HS-27A (cell line): ENCODE measurements at regions not wholly inside any gene's neighbourhood (a gene's known extent, or its start where the extent isn't known, plus 50 kb on each side); places are given as distances from the start of the nearest gene placed in this dataset.
"Not testable (repeated sequence)": the region's sequence is repeated elsewhere in the genome, so short reads cannot be mapped to it uniquely, and the experiment has no call there.

ENCODE experiments used
- DNase-seq: peaks from one replicate; pipeline ENCODE4 v3.0.0-alpha.2; 2012; ENCODE audit warnings: low read depth, missing footprints

DNA sequence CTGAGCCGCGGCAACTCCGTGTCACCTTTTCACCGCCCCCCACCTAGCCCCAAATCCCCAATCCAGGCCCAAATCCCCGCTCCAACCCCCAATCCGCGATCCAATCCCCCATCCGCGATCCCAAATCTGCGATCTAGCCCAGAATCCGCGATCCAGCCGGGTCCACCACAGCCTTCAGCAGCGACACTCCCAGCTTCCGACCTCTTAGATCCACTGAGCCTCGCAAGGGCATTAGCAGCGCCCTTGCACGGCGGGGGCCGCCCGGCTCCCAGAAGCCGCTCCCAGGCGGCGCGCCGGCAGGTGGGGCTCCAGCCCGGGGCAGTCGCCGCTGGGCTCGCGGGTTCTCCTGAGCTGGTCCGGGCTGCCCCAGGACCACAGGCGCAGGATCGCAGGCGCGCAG, 116.1 kb upstream of the TPTE start:
- DNase-seq = not testable (repeated sequence)

DNA sequence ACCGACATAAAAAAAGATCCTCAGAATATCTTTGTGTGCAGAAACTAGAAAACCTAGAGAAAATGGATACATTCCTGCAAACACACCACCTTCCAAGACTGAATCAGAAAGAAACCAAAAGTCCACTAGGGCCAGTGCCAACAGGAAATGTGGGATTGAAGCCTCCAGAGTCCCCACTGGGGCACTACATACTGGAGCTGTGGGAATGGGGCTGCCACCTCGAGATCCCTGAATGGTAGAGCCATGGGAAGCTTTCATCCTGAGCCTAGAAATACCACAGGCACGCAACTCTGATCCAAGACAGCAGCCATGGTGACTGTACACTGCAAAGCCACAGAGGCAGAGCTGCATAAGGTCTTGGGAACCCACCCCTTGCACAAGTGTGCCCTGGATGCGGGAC, 111.6 kb upstream of the TPTE start:
- not testable (repeated sequence) for DNase-seq

DNA sequence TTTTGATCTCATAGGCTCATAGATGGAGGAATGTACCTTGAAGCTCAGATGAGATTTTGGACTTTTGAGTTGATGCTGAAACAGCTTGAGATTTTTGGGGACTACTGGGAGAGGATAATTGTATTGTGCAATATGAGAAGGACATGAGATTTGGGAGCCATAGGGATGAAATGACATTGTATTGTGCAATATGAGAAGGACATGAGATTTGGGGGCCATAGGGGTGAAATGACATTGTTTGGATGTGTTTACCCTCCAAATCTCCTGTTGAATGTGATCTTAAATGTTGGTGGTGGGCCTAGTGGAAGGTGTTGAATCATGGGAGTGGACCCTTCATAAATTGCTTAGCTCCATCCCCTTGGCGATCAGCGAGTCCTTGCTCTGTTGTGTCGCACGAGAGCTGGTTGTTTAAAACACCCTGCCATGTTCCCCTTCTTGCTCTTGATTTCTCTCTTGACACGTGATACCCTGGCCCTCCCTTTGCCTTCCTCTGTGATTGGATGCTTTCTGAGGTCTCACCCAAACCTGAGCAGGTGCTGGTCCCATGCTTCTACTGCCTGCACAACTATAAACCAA, 110.9 kb upstream of the TPTE start:
- DNase-seq = not testable (repeated sequence)

DNA sequence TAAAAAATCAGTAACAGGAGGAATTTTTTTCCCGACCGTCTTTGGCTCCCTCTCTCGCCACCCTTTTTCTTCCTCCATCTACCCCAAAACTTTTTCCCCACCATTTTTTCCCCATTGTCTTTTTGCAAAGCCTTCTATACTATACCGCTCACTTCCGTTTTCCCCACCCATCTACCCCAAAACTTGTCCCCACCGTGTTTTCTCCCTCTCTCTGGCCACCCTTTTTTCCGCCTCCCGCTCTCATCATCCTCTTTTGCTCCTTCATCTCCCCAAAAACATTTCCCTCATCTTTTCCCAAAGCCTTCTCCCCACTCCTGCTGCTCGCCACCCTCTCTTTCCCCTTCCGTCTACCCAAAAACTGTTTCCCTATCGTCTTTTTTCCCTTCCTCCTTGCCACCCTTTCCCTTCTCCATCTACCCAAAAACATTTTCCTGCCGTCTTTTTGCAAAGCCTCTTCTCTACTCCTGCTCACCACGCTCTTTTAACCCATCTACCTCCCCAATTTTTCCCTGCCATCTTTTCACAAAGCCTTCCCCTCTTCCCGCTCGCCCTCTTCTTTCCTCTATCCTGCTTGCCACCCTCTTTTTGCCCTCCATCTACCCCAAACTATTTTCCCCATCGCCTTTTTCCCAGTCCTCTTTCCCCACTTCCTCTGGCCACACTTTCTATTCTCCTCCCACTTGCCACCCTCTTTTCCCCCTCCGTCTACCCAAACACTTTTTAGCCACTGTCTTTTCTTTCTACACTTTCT, 109.4 kb upstream of the TPTE start:
- DNase-seq = not testable (repeated sequence)

DNA sequence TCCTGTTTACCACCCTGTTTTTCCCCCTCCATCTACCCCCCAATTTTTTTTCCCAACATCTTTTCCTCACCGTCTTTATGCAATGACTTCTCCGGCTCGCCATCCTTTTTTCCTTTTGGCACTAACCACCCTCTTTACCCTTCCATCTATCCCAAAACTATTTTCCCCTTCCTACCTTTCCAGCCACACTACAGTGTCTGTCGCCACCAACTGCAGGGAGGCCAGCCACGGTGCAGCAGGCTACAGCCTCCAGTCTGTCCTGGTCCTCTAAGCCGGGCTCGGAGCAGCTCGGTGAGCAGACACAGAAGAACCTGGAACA, 108.5 kb upstream of the TPTE start:
- not testable (repeated sequence) for DNase-seq

DNA sequence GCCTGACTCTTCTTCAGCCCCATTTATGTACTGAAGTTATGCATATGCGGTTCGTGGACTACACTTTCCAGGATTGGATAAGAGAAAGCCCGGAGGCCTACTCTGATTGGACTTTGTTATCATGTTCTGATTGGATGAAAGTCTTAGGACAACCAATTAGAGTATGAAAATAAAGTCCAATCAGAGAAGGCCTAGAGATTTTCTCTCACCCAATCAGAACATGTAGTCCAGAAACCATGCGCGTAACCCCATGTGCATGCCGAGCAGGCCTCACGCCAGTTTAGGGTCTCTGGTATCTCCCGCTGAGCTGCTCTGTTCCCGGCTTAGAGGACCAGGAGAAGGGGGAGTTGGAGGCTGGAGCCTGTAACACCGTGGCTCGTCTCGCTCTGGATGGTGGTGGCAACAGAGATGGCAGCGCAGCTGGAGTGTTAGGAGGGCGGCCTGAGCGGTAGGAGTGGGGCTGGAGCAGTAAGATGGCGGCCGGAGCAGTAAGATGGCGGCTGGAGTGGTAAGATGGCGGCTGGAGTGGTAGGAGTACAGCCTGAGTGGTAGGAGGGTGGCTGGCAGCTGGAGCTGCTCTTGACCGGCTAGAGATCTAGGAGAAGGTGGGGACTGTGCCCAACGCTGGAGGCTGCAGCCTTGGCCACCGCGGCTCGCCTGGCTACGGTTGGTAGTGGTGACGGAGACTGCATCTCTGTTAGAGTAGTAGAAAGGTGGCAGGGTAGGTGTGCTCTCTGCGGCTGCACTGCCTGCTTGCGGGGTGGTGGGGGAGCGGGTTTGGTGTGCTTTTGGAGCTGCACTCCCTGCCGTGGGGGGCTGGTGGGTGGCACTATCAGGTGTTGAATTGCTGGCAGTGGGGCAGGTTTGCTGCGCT, 107.9 kb upstream of the TPTE start:
- DNase-seq = not testable (repeated sequence)

DNA sequence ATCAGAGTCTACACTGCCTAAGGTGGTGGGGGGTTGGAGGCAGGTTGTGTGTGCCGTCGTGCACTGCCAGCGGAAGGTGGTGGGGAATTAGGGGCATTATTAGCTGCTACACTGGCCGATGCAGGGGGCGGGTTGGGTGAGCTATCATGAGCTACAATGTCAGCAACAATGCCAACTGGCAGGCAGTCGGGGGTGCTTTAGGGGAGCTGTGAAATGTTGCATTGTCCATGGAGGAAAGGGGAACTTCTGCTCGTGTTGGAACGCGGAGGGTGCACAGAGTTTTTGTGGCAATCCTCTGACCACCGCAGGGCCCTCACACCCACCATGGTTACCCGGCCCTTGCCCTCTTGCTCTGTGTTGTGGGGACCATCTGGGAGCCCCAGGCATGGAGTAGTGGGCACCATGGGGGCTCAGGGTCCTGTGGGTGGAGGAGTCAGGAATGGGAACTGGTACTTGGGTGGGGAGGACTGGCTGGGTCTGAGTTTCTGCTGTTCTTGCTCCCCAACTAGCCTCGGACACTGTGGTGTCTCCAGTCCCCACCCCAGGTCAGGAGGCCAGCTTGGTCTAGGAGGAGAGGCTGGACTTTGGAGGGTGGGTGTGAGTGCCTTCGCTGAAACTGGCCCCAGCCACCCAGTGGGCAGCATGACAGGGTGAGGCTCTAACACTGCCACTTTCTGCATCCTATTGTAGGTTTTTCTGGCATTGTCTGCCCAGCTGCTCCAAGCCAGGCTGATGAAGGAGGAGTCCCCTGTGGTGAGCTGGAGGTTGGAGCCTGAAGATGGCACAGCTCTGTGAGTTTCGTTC, 107.1 kb upstream of the TPTE start:
- not testable (repeated sequence) for DNase-seq

DNA sequence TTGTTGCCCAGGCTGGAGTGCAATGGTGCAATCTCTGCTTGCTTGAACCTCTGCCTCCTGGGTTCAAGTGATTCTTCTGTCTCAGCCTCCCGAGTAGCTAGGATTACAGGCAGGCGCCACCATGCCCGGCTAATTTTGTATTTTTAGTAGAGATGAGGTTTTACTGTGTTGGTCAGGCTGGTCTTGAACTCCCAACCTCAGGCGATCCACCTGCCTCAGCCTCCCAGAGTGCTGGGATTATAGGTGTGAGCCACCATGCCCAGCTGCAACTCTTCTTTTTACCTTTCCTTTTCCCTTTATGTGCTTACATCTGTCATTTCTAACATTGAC, 106.5 kb upstream of the TPTE start:
- not testable (repeated sequence) for DNase-seq

DNA sequence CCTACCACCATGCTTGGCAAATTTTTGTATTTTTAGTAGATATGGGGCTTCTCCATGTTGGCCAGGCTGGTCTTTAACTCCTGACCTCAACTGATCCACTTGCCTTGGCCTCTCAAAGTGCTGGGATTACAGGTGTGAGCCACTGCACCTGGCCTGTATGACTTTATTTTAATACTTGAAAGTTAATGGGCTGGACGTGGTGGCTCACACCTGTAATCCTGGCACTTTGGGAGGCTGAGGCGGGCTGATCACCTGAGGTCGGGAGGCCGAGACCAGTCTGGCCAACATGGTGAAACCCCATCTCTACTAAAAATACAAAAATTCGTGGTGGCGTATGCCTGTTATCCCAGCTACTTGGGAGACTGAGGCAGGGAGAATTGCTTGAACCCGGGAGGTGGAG, 105.9 kb upstream of the TPTE start:
- DNase-seq = not testable (repeated sequence)

DNA sequence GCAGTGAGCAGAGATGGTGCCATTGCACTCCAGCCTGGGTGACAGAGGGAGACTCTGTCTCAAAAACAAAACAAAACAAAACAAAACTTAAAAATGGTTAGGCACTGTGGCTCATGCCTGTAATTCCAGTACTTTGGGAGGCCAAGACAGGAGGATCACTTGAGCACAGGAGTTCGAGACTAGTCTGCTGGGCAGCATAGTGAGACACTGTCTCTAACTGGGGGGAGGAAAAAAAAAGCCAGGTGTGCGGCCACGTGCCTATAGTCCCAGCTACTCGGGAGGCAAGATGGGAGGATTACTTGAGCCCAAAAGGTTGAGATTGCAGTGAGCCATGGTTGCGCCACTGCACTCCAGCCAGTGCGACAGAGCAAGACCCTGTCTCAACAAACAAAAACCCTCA, 105.5 kb upstream of the TPTE start:
- not testable (repeated sequence) for DNase-seq

DNA sequence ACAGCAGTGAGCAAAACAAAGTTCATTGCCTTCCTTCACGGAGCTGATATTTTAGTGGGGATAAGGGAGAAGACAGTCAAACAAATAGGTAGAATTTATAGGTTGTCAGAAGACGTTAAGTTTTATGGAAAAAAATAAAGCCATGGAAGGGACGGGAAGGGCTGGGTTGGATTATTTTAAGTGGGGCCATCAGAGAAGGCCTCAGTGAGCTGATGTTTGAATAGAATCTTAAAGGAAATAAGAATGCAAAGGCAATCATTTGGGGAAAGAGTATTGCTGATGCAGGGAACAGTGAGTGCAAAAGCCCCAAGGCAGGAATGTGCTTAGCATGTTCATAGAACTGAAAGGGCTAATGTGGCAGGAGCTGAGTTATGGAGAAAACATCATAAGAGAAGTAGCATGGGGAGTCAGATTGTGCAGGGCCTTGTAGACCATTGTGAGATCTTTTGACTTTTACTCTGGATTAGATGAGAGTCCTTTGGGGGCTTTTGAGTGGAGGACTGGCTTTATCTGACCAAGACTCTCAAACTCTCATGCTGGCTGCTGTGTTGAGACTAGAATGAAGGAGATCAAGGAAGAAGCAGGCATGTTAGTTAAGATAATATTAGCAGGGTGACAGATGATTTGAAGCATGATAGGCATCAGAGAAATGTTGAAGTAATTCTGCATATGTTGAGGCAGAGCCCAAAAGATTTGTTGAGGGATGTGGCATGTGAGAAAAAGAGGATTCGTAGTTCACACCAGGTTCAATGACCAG, 104.5 kb upstream of the TPTE start:
- DNase-seq = not testable (repeated sequence)

DNA sequence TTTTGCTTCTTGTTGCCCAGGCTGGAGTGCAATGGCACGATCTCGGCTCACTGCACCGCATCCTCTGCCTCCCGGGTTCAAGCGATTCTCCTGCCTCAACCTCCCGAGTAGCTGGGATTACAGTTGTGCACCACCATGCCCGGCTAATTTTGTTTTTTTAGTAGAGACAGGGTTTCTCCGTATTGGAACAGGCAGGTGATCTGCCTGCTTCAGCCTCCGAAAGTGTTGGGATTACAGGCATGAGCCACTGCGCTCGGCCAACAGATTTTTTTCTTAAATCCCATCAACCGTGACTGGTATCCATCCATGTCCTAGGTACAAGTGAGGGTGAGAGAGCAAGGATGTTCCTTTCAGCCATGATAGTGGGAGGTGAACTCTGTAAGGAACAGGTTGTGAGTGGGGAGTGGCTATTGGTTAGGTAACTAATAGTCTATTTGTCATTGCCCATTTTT, 103.8 kb upstream of the TPTE start:
- DNase-seq = not testable (repeated sequence)

DNA sequence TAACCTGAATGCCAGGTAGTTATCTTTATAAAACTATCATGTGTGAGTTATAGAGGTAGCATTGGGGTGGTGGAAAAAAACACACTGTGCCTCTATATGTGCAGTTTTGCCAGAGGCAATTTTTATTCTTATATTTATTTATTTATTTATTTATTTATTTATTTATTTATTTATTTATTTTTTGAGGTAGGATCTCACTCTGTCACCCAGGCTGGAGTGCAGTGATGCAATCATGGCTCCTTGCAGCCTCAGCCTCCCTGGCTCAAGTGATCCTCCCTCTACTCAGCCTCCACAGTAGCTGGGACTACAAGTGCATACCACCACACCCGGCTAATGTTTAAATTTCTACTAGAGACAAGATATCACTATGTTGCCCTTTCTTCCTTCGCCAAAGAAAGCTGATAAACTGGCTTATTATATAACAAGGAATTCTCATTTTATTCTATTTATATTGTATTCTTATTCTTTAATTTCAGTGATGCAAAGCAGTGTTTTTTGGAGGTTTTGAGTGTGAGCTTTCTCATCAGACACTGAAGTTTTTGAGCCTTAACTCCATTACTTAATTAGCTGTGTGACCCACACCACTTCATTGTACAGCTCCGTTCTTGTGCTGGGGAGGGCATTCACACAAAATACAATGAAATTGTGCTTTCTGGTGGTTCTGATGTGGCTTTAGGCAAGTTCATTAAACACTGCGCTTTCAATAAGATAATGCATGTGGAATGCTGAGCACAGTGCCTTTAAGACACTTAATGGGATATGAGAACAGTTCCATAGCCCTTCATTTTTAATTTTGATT, 102.9 kb upstream of the TPTE start:
- DNase-seq = not testable (repeated sequence)

DNA sequence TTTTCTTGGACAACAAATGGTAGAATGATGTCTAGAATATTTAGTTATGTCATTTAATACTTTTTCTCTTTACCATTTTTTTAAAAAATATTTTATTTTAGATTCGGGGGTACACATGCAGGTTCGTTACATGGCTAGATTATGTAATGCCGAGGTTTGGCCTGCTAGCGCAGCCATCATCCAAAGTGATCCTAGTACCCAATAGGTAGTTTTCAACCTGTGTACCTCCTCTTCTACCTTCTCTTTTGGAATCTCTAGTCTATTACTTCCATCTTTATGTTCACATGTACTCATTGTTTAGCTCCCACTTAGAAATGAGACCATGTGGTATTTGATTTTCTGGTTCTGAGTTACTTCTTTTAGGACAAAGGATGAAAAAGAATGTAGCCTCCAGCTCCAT, 100.2 kb upstream of the TPTE start:
- DNase-seq = not testable (repeated sequence)

DNA sequence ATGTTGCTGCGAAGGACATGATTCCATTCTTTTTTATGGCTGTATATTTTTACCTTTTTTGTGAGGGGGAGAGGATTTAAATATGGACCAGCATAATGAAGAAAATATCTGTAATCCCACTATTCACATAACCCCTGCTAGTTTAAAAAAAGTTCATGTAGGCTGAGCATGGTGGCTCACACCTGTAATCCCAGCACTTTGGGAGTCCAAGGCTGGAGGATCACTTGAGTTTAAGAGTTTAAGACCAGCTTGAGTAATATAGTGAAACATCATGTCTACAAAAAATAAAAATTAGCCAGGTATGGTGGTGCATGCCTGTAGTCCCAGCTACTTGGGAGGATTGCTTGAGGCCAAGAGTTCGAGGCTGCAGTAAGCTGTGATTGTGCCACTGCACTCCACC, 99.8 kb upstream of the TPTE start:
- DNase-seq = not testable (repeated sequence)

DNA sequence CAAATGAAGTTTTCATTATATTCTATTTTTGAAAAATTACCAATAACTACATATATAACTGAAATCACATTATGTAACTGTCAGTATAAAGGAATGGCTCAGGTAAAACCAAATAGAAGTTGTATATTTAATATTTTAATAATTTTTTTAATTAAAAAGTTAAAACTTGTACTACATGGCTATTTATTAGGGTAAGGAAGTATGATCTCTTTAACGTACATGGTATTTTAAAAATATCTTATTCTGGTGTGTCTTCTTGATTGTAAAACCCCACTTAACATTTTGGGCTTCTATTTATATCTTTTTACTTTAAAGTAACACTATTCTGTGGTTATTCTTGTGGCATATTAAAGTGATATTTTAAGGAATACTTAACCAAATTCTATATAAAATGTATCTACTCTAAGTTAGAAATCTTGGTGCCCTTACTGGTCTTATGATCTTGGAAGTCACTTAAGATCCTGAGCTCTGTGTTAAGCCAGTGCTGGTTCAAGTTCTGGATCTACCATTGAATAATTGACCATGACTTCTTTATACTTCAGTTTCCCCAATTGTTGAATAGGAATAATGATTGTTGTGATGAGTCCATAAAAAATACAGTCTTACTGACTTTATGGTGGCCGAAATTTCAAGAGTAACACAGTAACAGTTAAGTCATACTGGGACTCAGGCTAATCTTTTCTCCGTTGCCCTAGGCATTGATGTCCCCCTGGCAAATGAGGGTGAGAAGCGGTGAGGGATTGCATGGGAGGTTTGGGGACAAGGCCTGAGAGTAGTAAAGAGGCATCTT, 97.1 kb upstream of the TPTE start:
- DNase-seq = not testable (repeated sequence)

DNA sequence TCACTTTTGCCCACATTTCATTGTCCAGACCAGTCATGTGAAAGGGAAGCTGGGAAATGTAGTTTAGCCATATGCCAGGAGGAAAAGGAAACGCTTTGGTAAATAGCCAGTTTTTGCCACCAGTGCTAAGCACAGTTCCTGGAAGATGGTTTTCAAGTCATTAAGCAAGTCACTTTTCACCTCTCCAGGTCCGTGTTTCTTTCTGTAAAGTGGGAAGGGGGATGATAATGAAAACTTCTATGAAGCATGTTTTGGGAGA, 96.6 kb upstream of the TPTE start:
- not testable (repeated sequence) for DNase-seq

DNA sequence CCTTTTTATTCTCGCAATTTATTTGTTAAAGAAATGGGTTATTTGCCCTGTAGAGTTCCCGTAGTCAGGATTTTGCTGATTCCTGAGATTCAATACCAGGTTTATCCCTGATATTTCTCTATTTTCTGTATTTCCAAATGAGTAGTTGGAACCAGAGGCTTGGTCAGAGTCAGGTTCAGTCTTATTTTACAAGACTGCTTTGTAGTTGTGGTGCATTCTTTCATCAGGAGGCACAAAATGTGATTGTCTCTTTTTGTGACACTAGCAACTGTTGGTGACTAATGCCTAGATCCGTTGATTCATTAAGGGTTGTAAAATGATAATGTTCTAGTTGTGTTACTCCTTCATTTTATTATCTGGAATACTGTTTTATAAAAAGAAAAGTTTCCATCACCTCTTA, 95.5 kb upstream of the TPTE start:
- DNase-seq = no peak

DNA sequence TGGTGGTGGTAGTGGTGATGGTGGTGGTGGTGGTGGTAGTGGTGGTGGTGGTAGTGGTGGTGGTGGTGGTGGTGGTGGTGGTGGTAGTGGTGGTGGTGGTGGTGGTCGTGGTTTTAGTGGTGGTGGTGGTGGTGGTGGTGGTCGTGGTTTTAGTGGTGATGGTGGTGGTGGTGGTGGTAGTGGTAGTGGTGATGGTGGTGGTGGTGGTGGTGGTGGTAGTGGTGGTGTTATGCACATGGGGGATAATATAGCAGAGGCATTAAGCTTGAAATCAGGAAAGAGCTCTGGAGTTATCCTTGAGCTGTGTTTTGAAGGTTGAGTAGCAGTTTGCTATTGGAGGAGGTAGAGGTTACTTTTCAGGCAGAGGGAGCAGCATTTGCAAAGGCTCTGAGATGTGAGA, 94.6 kb upstream of the TPTE start:
- not testable (repeated sequence) for DNase-seq

DNA sequence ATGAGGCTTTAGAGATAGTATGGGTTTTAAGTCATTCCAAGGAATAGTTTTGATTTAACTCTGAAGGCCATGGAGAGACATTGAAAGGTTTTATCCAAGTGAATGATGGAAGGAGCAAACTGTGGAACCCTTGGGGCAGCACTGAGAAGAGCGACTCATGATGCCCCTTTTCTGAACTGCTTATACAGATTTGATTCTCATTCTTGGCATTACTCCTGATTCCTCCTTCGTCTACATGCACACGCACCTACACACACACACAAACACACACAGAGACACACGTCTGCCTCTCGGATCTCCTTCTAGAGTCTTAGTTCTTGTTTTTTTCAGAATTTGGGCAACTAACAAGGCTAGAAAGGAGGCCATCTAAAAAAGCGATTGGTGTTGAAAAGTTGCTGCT, 94.1 kb upstream of the TPTE start:
- DNase-seq = not testable (repeated sequence)
